ENCODE measurements at regions not wholly inside any gene's neighbourhood (a gene's known extent, or its start where the extent isn't known, plus 50 kb on each side); places are given as distances from the start of the nearest gene placed in this dataset.

GRCh38 chr3:73885862-73886261 lies 261.1 kb upstream of the PDZRN3 start:
- POLR2A ChIA-PET, result no interaction called here
- no peak overlapping the region for H3K4me3 Mint-ChIP-seq (ENCODE audit: unreplicated experiment)
- H3K27me3 Mint-ChIP-seq (ENCODE audit: insufficient read depth, unreplicated experiment), result peaks cover 6% of the 10 kb centered on the region
- intact Hi-C loops (cut with micrococcal nuclease; ENCODE audit: unreplicated experiment), result no loop called here
- no peak overlapping the region for H3K27ac Mint-ChIP-seq (ENCODE audit: unreplicated experiment)
- H3K36me3 Mint-ChIP-seq (ENCODE audit: insufficient read depth, unreplicated experiment), result no peaks in the 10 kb centered on the region
- Histone ChIP-seq H3K9me3 (no peaks in the 10 kb centered on the region), H3K4me1 (peaks cover 3% of the 10 kb centered on the region; the same call in 1 of the 2 replicates), H3K36me3 (ENCODE audit: control insufficient read depth, insufficient read depth, low read length) (no peaks in the 10 kb centered on the region), H3K27me3 (replicated peaks; ENCODE audit: control insufficient read depth, insufficient read depth, low read length) (no peaks in the 10 kb centered on the region), H3K4me3 (ENCODE audit: low read depth, low read length) (no peak overlapping the region)
- H3K9me3 Mint-ChIP-seq (ENCODE audit: unreplicated experiment), result no peaks in the 10 kb centered on the region
- H3K4me1 Mint-ChIP-seq (ENCODE audit: low read depth, unreplicated experiment), result peaks cover 8% of the 10 kb centered on the region
- BruUV-seq (replicated peaks), result no TSS peak
- DNase-seq, result no peak
- no peak for TF ChIP-seq CTCF (IDR thresholded peaks at IDR 0.05; ENCODE audit: insufficient read depth in 1 of 2, low read depth in 1 of 2, low read length in 1 of 2, severe bottlenecking in 1 of 2, unreplicated experiment in 1 of 2)
- CTCF ChIA-PET, result no interaction called here

DNA sequence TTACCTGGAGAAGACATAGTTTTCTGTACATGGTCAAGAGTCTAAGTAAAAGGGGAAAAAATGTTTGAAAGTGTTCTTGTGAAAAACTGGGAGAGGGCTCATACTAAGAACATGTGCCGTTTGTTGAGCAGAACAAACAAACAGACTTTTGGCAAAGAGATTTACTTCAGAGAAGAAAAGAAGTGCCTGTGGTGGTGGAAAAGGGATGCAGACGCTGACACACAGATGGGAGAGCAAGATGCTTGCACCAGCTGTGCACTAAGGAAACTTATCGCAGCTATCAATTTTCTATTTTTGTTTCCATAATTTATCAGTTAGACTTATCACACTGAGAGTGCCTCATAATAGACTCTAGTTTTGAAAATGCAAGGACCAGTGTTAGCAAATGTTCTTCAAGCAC lies 259.6 kb upstream of the PDZRN3 start:
- Mint-ChIP-seq H3K36me3 (ENCODE audit: insufficient read depth, unreplicated experiment) (no peaks in the 10 kb centered on the region), H3K4me3 (ENCODE audit: unreplicated experiment) (no peak overlapping the region), H3K4me1 (ENCODE audit: low read depth, unreplicated experiment) (peaks cover 8% of the 10 kb centered on the region), H3K9me3 (ENCODE audit: unreplicated experiment) (peaks cover 6% of the 10 kb centered on the region), H3K27ac (ENCODE audit: unreplicated experiment) (no peak overlapping the region), H3K27me3 (ENCODE audit: insufficient read depth, unreplicated experiment) (peaks cover 6% of the 10 kb centered on the region)
- Histone ChIP-seq H3K9me3 (no peaks in the 10 kb centered on the region), H3K4me3 (ENCODE audit: low read depth, low read length) (no peak overlapping the region), H3K4me1 (peaks cover 3% of the 10 kb centered on the region; the same call in 1 of the 2 replicates), H3K36me3 (ENCODE audit: control insufficient read depth, insufficient read depth, low read length) (no peaks in the 10 kb centered on the region), H3K27me3 (replicated peaks; ENCODE audit: control insufficient read depth, insufficient read depth, low read length) (no peaks in the 10 kb centered on the region)
- intact Hi-C loops (cut with micrococcal nuclease; ENCODE audit: unreplicated experiment), result no loop called here
- no peak for DNase-seq
- no TSS peak for BruUV-seq (replicated peaks)
- CTCF ChIA-PET, result no interaction called here
- POLR2A ChIA-PET, result no interaction called here
- TF ChIP-seq CTCF (IDR thresholded peaks at IDR 0.05; ENCODE audit: insufficient read depth in 1 of 2, low read depth in 1 of 2, low read length in 1 of 2, severe bottlenecking in 1 of 2, unreplicated experiment in 1 of 2), result no peak

DNA sequence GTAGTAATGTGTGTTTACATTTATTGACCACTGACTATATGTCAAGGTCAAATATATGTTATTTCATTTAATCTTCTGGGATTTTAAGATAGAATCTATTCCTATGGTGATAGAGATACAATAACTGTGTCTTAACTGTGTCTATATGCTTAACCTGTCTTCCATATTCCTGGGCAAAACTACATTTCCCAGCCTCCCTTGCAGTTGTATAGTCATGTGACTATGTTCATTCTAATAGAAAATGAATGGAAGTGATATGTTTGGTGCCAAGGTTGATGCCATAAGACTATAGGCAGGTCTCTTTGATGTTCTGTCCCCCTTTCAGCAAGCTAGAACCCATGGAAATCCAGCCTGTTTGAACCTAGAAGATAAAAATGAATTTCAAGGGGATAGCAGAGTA lies 258.8 kb upstream of the PDZRN3 start:
- Histone ChIP-seq H3K36me3 (ENCODE audit: control insufficient read depth, insufficient read depth, low read length) (no peaks in the 10 kb centered on the region), H3K4me1 (peaks cover 3% of the 10 kb centered on the region; the same call in 1 of the 2 replicates), H3K27me3 (replicated peaks; ENCODE audit: control insufficient read depth, insufficient read depth, low read length) (no peaks in the 10 kb centered on the region), H3K9me3 (no peaks in the 10 kb centered on the region), H3K4me3 (ENCODE audit: low read depth, low read length) (no peak overlapping the region)
- CTCF ChIA-PET, result no interaction called here
- no peak overlapping the region for H3K4me3 Mint-ChIP-seq (ENCODE audit: unreplicated experiment)
- H3K9me3 Mint-ChIP-seq (ENCODE audit: unreplicated experiment), result peaks cover 6% of the 10 kb centered on the region
- DNase-seq, result no peak
- no peak for TF ChIP-seq CTCF (IDR thresholded peaks at IDR 0.05; ENCODE audit: insufficient read depth in 1 of 2, low read depth in 1 of 2, low read length in 1 of 2, severe bottlenecking in 1 of 2, unreplicated experiment in 1 of 2)
- intact Hi-C loops (cut with micrococcal nuclease; ENCODE audit: unreplicated experiment), result no loop called here
- BruUV-seq (replicated peaks), result no TSS peak
- peaks cover 6% of the 10 kb centered on the region for H3K27me3 Mint-ChIP-seq (ENCODE audit: insufficient read depth, unreplicated experiment)
- no peaks in the 10 kb centered on the region for H3K36me3 Mint-ChIP-seq (ENCODE audit: insufficient read depth, unreplicated experiment)
- no peak overlapping the region for H3K27ac Mint-ChIP-seq (ENCODE audit: unreplicated experiment)
- H3K4me1 Mint-ChIP-seq (ENCODE audit: low read depth, unreplicated experiment), result peaks cover 8% of the 10 kb centered on the region
- POLR2A ChIA-PET, result no interaction called here

Data from Caco-2 (cell line).